ENCODE measurements at regions not wholly inside any gene's neighbourhood (a gene's known extent, or its start where the extent isn't known, plus 50 kb on each side); places are given as distances from the start of the nearest gene placed in this dataset.
"Not testable (repeated sequence)": the region's sequence is repeated elsewhere in the genome, so short reads cannot be mapped to it uniquely, and the experiment has no call there.

DNA sequence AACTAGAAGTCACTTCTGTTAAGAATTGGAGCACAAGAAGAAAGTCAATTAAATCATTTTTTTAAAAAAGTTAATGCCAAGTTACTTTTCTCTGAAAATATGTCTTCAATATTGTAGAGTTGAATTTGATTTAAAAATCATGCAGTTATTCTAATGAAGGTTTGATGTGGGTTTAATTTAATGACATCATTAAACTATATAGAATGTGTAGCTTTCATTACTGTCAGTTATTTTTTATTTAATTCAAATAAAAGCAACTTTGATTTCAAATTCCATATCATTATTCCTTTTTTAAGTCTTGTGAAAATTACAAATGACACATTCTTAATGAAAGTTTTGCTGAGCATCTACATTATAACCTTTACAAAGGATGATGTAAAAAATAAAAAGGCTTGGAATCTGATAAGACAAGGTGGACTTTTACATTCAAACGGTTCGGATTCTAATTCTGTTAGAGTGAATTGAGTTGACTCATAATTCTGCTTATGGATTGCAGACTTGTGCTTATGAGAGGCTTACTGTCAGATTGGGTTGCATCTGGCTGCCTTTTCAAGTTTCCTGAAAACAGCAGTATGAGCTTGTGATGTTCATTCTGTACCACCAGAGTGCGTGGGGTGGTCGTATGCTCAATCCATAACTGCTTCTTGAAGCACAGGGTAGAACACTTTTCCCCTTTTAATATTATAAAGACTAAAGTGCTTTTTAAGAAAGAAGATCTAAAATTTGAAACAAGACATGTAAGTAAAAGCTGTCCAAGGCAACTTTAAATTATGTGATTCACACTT is 253.0 kb upstream of the ARRDC3 start:
- Mint-ChIP-seq H3K9me3 (no peaks in the 10 kb centered on the region), H3K27ac (no peak overlapping the region), H3K4me1 (ENCODE audit: low read depth) (no peaks in the 10 kb centered on the region), H3K4me3 (no peak overlapping the region), H3K36me3 (ENCODE audit: low read depth) (no peaks in the 10 kb centered on the region), H3K27me3 (ENCODE audit: low read depth) (no peaks in the 10 kb centered on the region)
- DNase-seq (ENCODE audit: low spot score) = no peak

GRCh38 chr5:91632871-91633270 is 249.8 kb upstream of the ARRDC3 start:
- no peaks in the 10 kb centered on the region for H3K4me1 Mint-ChIP-seq (ENCODE audit: low read depth)
- no peaks in the 10 kb centered on the region for H3K9me3 Mint-ChIP-seq
- H3K27me3 Mint-ChIP-seq (ENCODE audit: low read depth) = no peaks in the 10 kb centered on the region
- no peak for DNase-seq (ENCODE audit: low spot score)
- H3K36me3 Mint-ChIP-seq (ENCODE audit: low read depth) = no peaks in the 10 kb centered on the region
- no peak overlapping the region for H3K4me3 Mint-ChIP-seq
- no peak overlapping the region for H3K27ac Mint-ChIP-seq

GRCh38 chr5:91611746-91612145 is 228.6 kb upstream of the ARRDC3 start:
- H3K9me3 Mint-ChIP-seq = no peaks in the 10 kb centered on the region
- H3K27me3 Mint-ChIP-seq (ENCODE audit: low read depth) = no peaks in the 10 kb centered on the region
- no peaks in the 10 kb centered on the region for H3K4me1 Mint-ChIP-seq (ENCODE audit: low read depth)
- no peak for DNase-seq (ENCODE audit: low spot score)
- H3K4me3 Mint-ChIP-seq = no peak overlapping the region
- H3K36me3 Mint-ChIP-seq (ENCODE audit: low read depth) = no peaks in the 10 kb centered on the region
- no peak overlapping the region for H3K27ac Mint-ChIP-seq

DNA sequence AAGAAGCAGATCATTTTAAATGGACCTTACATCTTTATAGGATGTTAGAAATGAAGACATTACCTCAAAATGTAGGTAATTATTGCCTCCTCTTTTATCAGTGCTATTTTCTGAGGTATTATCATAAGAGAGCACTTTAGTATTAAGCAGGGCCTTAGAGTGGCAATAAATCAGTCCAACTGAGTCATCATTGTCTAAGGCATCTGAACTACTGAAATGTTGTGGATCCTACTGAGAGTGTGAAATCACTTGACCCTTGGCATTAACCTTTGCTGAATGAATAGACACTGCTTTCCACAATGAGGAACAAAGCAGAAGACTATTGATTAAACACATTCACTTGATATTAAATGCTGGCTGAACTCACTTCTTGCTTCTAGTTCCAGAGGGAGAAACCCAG is 224.6 kb upstream of the ARRDC3 start:
- H3K4me1 Mint-ChIP-seq (ENCODE audit: low read depth) = no peaks in the 10 kb centered on the region
- H3K27me3 Mint-ChIP-seq (ENCODE audit: low read depth) = no peaks in the 10 kb centered on the region
- no peaks in the 10 kb centered on the region for H3K36me3 Mint-ChIP-seq (ENCODE audit: low read depth)
- H3K9me3 Mint-ChIP-seq = no peaks in the 10 kb centered on the region
- no peak for DNase-seq (ENCODE audit: low spot score)
- H3K27ac Mint-ChIP-seq = no peak overlapping the region
- no peak overlapping the region for H3K4me3 Mint-ChIP-seq

- H3K4me1 Mint-ChIP-seq (ENCODE audit: low read depth) = no peaks in the 10 kb centered on the region
- DNase-seq (ENCODE audit: low spot score) = no peak
- no peak overlapping the region for H3K27ac Mint-ChIP-seq
- H3K27me3 Mint-ChIP-seq (ENCODE audit: low read depth) = no peaks in the 10 kb centered on the region
- no peak overlapping the region for H3K4me3 Mint-ChIP-seq
- H3K36me3 Mint-ChIP-seq (ENCODE audit: low read depth) = no peaks in the 10 kb centered on the region
- H3K9me3 Mint-ChIP-seq = peaks cover 4% of the 10 kb centered on the region
These were observed 216.7 kb upstream of the ARRDC3 start for GRCh38 chr5:91599863-91600262.

- Mint-ChIP-seq H3K27ac (no peak overlapping the region), H3K27me3 (ENCODE audit: low read depth) (no peaks in the 10 kb centered on the region), H3K9me3 (peaks cover 14% of the 10 kb centered on the region), H3K36me3 (ENCODE audit: low read depth) (no peaks in the 10 kb centered on the region), H3K4me3 (no peak overlapping the region), H3K4me1 (ENCODE audit: low read depth) (no peaks in the 10 kb centered on the region)
- DNase-seq (ENCODE audit: low spot score) = no peak
These were observed 215.1 kb upstream of the ARRDC3 start for GRCh38 chr5:91598216-91598615.

GRCh38 chr5:91595424-91595823 is 212.3 kb upstream of the ARRDC3 start:
- Mint-ChIP-seq H3K9me3 (peaks cover 32% of the 10 kb centered on the region), H3K27me3 (ENCODE audit: low read depth) (no peaks in the 10 kb centered on the region), H3K27ac (no peak overlapping the region), H3K36me3 (ENCODE audit: low read depth) (no peaks in the 10 kb centered on the region), H3K4me1 (ENCODE audit: low read depth) (no peaks in the 10 kb centered on the region), H3K4me3 (no peak overlapping the region)
- DNase-seq (ENCODE audit: low spot score) = no peak

GRCh38 chr5:91591076-91591475 is 208.0 kb upstream of the ARRDC3 start:
- no peaks in the 10 kb centered on the region for H3K4me1 Mint-ChIP-seq (ENCODE audit: low read depth)
- no peak overlapping the region for H3K4me3 Mint-ChIP-seq
- no peaks in the 10 kb centered on the region for H3K27me3 Mint-ChIP-seq (ENCODE audit: low read depth)
- DNase-seq (ENCODE audit: low spot score) = no peak
- H3K9me3 Mint-ChIP-seq = peaks cover 39% of the 10 kb centered on the region
- no peak overlapping the region for H3K27ac Mint-ChIP-seq
- no peaks in the 10 kb centered on the region for H3K36me3 Mint-ChIP-seq (ENCODE audit: low read depth)

DNA sequence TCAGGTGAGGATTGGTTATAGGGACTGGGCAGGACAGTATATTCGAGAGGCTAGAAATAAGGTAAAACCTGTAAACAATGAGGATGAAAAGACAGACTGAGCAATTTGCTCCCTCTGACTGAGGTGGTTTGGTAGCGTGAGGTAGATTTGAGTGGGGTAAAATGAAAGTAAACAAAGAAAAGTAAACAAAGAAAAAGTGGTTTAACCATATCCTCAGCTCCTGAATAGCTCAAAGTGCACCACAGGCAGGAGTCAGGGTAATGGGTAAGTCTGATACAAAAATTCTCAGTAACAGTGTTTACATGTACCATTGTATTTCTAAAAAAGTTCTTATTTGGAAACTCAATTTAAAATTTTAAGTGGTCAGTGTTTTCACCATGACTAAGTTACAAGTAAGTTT is 203.1 kb upstream of the ARRDC3 start:
- peaks cover 11% of the 10 kb centered on the region for H3K9me3 Mint-ChIP-seq
- DNase-seq (ENCODE audit: low spot score) = no peak
- H3K27ac Mint-ChIP-seq = no peak overlapping the region
- H3K27me3 Mint-ChIP-seq (ENCODE audit: low read depth) = no peaks in the 10 kb centered on the region
- no peak overlapping the region for H3K4me3 Mint-ChIP-seq
- no peaks in the 10 kb centered on the region for H3K36me3 Mint-ChIP-seq (ENCODE audit: low read depth)
- H3K4me1 Mint-ChIP-seq (ENCODE audit: low read depth) = no peaks in the 10 kb centered on the region

- H3K36me3 Mint-ChIP-seq (ENCODE audit: low read depth) = no peaks in the 10 kb centered on the region
- no peak overlapping the region for H3K4me3 Mint-ChIP-seq
- DNase-seq (ENCODE audit: low spot score) = no peak
- H3K27me3 Mint-ChIP-seq (ENCODE audit: low read depth) = no peaks in the 10 kb centered on the region
- no peak overlapping the region for H3K27ac Mint-ChIP-seq
- H3K4me1 Mint-ChIP-seq (ENCODE audit: low read depth) = no peaks in the 10 kb centered on the region
- H3K9me3 Mint-ChIP-seq = peaks cover 6% of the 10 kb centered on the region
These were observed 201.2 kb upstream of the ARRDC3 start for GRCh38 chr5:91584352-91584751.

DNA sequence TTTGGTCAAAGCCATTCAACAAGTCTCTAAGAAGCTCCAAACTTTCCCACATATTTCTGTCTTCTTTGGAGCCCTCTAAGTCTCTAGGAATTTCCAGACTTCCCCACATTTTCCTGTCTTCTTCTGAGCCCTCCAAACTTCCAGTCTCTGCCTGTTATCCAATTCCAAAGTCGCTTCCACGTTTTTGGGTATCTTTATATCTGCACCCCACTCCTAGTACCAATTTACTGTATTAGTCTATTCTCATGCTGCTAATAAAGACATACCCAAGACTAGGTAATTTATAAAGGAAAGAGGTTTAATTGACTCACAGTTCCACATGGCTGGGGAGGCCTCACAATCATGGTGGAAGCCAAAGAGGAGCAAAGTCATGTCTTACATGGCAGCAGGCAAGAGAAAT is 182.9 kb upstream of the ARRDC3 start:
- not testable (repeated sequence) for H3K36me3 Mint-ChIP-seq (ENCODE audit: low read depth); H3K4me3 Mint-ChIP-seq; H3K27me3 Mint-ChIP-seq (ENCODE audit: low read depth); H3K4me1 Mint-ChIP-seq (ENCODE audit: low read depth); H3K27ac Mint-ChIP-seq; DNase-seq (ENCODE audit: low spot score)
- H3K9me3 Mint-ChIP-seq = peaks cover 27% of the 10 kb centered on the region

- DNase-seq (ENCODE audit: low spot score) = no peak
- Mint-ChIP-seq H3K4me1 (ENCODE audit: low read depth) (no peaks in the 10 kb centered on the region), H3K9me3 (peaks cover 29% of the 10 kb centered on the region), H3K4me3 (no peak overlapping the region), H3K27me3 (ENCODE audit: low read depth) (no peaks in the 10 kb centered on the region), H3K36me3 (ENCODE audit: low read depth) (no peaks in the 10 kb centered on the region), H3K27ac (no peak overlapping the region)
These were observed 179.8 kb upstream of the ARRDC3 start for GRCh38 chr5:91562922-91563321.

DNA sequence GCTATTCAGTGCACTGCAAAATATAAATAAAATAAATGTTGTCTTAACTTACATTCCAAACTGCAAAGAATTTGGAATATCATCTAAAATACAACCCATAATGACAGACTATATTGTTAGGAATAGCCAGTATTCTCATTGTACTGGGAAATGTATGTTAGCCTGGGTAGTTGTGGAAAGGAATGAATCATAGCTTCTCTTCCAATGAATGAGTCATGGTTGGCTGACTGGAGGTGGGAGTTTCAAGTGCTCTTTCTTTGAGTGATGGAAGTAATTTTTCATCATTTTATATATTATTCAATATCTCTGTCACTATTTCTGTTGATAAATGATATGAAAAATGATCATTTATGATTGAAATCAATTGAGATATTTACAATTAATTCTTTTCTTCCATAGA is 158.6 kb upstream of the ARRDC3 start:
- H3K9me3 Mint-ChIP-seq = no peaks in the 10 kb centered on the region
- DNase-seq (ENCODE audit: low spot score) = no peak
- no peaks in the 10 kb centered on the region for H3K36me3 Mint-ChIP-seq (ENCODE audit: low read depth)
- no peak overlapping the region for H3K4me3 Mint-ChIP-seq
- H3K27me3 Mint-ChIP-seq (ENCODE audit: low read depth) = no peaks in the 10 kb centered on the region
- H3K27ac Mint-ChIP-seq = no peak overlapping the region
- no peaks in the 10 kb centered on the region for H3K4me1 Mint-ChIP-seq (ENCODE audit: low read depth)

- no peak for DNase-seq (ENCODE audit: low spot score)
- H3K36me3 Mint-ChIP-seq (ENCODE audit: low read depth) = no peaks in the 10 kb centered on the region
- no peaks in the 10 kb centered on the region for H3K27me3 Mint-ChIP-seq (ENCODE audit: low read depth)
- no peak overlapping the region for H3K27ac Mint-ChIP-seq
- no peaks in the 10 kb centered on the region for H3K4me1 Mint-ChIP-seq (ENCODE audit: low read depth)
- no peak overlapping the region for H3K4me3 Mint-ChIP-seq
- no peaks in the 10 kb centered on the region for H3K9me3 Mint-ChIP-seq
These were observed 155.1 kb upstream of the ARRDC3 start for GRCh38 chr5:91538179-91538578.

GRCh38 chr5:91535499-91535898 is 152.4 kb upstream of the ARRDC3 start:
- Mint-ChIP-seq H3K27me3 (ENCODE audit: low read depth) (no peaks in the 10 kb centered on the region), H3K27ac (no peak overlapping the region), H3K36me3 (ENCODE audit: low read depth) (no peaks in the 10 kb centered on the region), H3K4me3 (no peak overlapping the region), H3K9me3 (no peaks in the 10 kb centered on the region), H3K4me1 (ENCODE audit: low read depth) (no peaks in the 10 kb centered on the region)
- no peak for DNase-seq (ENCODE audit: low spot score)
